GM19467 (cell line): ENCODE measurements at regions not wholly inside any gene's neighbourhood (a gene's known extent, or its start where the extent isn't known, plus 50 kb on each side); places are given as distances from the start of the nearest gene placed in this dataset.
"Not testable (repeated sequence)": the region's sequence is repeated elsewhere in the genome, so short reads cannot be mapped to it uniquely, and the experiment has no call there.

Source experiments
- ATAC-seq: cut with Tn5 transposase; IDR thresholded peaks from one replicate; pipeline ENCODE4 v1.9.1; 2021; ENCODE audit warnings: mild to moderate bottlenecking, moderate library complexity; ENCODE audit not compliant: unreplicated experiment

- ATAC-seq: no peak
Measured at GRCh38 chr12:105523164-105524057, 192.9 kb downstream of the C12orf75 start.

DNA sequence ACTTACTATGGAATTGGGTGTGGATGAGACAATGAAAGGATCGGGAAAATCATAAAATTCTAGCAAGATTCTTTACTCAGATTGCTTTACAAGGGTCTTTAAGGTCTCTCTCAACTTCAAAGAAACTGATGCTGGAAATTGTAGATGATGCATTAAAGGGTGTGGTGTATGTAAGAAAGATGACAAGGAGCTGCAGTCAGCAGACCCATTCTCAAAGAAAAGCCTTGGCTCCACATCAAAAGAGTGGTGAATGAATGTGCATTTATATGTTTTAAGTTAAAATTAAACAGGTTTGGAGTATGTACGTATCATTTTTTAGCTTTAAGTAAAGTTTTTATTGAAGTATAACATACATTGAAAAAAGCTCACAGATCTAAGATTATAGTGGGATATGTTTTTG lies 194.5 kb downstream of the C12orf75 start:
- ATAC-seq: no peak

DNA sequence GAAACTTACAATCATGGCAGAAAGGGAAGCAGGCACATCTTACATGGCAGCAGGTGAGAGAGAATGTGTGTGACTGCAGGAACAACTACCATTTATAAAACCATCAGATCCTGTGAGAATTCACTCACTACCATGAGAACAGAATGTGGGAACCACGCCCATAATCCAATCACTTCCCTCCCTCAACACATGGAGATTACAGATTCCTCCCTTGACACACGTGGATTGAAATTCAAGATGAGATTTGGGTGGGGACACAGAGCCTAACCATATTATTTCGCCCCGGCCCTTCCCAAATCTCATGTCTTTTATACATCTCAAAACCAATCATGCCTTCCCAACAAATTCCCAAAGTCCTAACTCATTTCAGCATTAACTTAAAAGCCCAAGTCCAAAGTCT lies 203.6 kb downstream of the C12orf75 start:
- ATAC-seq: no peak

GRCh38 chr12:105535033-105535432 lies 204.5 kb downstream of the C12orf75 start:
- ATAC-seq: not testable (repeated sequence)

GRCh38 chr12:105538880-105539279 lies 208.4 kb downstream of the C12orf75 start:
- no peak for ATAC-seq

GRCh38 chr12:105539735-105540134 lies 209.2 kb downstream of the C12orf75 start:
- ATAC-seq: no peak

DNA sequence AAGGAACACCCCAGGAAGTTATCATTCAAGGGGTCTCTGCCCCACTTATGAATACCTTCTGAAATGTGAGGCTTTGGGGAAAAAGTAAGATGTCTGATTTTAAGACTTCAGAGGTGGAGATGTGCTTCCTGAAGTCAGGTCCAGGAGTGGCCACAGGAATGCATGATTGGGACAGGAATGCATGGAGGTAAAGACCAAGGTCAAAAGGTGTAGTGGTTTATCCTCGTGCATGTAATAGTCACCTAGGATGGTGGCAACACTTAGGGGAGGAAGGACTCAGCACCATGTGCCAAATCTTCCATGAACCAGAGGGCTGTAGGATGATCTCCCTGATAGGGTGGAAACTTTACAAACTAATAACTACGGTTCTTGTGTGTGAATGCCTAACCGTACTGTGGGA lies 217.3 kb downstream of the C12orf75 start:
- no peak for ATAC-seq

DNA sequence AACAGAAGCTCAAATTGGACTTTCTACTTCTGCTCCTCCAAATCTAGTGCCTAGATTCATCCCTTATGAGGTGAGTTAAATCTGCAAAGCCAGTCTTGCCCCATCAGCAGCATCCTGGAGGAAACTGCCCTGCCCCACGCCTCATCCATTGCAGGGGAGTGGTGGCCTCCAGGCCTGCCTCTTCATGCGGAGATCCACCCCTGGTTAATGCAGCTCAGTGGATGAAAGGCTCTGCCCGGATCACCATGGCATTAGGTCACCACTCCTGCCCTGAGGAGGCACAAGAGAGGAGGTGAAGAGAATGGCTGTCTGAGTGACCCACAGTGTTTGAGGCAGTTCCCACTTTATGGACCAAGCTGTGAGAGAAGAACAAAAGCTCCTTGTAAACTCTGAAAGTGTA lies 218.1 kb downstream of the C12orf75 start:
- ATAC-seq: no peak

- ATAC-seq: no peak
Measured at GRCh38 chr12:105552056-105552455, 221.6 kb downstream of the C12orf75 start.

GRCh38 chr12:105554223-105554678 lies 223.8 kb downstream of the C12orf75 start:
- ATAC-seq: no peak

GRCh38 chr12:105554856-105555255 lies 224.4 kb downstream of the C12orf75 start:
- ATAC-seq: no peak

DNA sequence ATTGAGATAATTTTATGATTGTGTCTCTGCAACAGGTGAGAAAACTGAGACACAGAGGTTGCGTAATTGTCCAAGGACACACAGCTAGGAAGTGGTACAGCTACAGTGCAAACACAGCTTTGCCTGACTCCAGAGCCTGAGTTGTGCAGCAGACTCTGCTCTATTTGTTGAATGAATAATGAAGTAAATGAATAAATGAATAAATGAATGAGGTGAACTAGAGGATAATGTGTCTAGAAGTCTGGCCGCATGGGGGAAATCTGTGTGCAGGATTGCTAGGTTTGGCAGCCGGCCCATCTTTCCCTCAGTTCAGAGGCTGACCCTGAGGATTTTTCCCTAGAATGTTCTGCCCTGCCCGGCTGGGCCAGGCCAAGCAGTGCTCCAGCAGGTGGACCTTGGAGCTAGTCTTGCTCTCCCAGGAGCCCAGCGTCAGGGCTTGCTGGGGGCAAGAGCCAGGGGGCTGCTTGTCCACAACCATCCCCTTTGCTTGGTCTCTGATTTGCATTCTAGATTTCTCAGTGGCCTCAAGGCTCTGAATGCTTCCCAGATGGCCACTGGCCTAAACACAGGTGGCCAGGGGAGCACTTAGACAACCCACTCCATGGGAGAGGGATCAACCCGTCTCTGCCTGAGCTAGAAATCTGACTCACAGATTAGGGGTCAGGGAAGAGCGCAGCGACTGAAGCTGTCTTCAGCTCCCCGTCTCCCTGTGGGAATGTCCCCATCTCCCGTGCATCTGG lies 225.2 kb downstream of the C12orf75 start:
- ATAC-seq: no peak

DNA sequence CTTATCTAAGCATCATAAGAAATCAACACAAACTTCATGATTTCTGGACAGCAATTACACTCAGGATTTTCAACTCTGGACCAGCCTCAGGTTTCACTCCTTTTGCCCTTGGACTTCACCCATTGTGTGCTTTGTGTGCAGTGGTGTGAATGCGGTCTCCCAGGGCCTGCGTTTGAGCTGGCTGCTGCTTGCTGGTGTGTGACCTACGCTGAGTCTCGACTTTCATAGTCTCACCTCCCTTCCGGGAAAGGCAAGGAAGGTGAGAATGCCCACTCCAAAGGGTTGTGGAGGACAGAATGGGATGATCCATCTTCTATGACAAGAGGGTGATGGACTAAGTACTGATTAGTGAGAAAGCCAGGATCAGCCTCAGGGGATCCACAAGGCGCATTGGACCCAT lies 228.8 kb downstream of the C12orf75 start:
- no peak for ATAC-seq

DNA sequence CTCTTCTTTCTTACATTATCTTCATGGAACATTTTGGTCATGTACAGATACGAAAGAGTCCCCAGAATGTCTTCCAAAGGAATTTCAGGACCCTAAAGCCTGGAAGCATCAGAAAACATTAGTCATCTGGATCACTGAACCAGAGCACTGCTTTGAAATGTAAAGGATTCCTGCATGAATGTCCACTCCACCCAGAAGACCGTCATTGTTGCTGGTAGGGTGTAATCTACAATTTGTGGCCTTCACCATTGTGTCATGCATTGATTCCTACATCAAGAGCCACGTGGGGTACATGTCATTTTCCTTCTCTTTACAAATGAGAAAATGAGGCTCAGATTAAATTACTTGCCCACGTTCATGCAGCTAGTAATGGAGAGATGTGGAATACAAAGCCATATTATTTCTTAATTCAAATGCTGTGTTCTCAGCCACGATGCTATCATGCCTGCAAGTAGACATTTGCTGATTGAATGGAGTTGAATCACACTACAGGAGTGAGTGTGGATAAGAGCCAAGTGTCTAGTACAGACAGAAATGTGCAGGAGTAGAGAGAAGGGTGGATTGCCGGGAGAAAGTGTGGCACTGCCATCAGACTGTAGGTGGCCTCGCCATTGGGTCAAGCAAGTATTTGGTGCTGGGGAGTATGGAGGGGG lies 231.2 kb downstream of the C12orf75 start:
- no peak for ATAC-seq

DNA sequence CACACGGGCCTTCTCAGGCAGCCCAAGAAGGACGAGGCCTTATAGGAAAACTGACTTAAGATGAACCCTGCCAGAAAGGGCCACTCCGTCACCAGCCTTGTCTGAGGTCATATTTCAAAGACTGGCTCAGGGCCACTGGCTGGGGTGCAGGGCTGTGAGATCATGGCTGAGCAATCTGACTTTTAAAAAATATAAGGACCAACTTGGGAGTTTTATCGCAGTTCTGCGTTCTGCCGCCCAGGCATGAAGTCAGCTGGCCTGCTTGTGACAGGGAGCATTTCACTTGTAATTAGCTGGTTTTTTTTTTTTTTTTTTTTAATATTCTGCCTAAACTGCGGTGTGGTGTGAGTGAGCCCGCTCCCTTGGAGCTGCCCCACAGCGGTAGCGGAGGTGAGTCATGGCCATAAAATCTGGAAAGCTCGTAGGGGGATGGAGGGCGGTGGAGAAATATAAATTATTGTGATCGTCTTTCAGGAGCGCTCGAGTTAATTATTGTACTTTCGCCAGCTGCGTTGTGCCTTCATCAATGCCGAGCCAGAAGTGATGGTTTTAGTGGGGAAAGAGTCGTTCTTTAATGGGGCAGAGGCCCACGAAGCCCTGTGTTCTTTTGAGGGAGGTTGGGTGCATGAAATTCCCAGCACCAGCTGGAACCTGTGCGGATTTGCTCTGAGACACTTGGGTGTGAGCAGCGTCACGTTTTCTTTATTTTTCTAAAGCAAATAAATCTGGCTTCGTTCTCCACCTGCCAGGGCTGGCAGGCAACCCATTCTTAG lies 231.9 kb downstream of the C12orf75 start:
- no peak for ATAC-seq

- ATAC-seq: no peak
Measured at GRCh38 chr12:105567061-105567460, 236.6 kb downstream of the C12orf75 start.

DNA sequence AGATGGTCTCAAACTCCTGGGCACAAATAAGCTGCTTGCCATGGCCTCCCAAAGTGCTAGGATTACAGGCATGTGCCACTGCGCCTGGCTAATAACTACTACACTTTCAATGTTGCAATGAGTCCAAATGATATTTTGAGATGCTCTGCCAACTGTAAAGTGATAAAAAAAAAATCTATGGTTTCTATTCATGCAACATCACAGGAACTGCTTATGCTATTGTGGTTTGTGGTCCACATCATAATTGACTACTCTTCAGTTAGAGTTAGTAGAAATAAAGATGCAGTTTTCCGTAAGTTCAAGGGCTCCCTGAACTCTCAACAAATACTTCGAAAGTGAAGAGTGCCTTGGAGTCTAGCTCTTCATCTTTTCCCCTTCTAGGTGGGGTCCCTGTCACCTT lies 239.4 kb downstream of the C12orf75 start:
- no peak for ATAC-seq

DNA sequence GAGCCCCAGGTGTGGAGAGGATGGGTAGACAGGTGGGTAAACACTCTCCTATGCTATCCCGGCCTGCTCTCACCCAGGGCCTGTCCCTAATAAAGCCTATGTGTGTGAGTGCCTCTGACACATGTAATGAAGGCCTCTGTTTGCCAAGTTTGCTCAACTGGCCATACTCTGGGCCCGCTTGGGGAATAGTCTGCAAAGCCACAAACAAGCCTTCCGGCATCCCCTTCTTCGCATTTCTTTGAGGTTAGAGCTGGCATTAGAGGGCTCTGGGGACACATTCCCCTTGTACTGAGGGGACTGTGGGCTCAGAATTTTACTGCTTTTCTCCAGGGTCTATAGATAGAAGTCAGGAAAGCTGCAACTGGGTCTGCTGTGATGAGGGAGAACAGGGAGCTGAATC lies 240.5 kb downstream of the C12orf75 start:
- ATAC-seq: no peak

GRCh38 chr12:105573574-105573973 lies 243.1 kb downstream of the C12orf75 start:
- ATAC-seq: no peak

DNA sequence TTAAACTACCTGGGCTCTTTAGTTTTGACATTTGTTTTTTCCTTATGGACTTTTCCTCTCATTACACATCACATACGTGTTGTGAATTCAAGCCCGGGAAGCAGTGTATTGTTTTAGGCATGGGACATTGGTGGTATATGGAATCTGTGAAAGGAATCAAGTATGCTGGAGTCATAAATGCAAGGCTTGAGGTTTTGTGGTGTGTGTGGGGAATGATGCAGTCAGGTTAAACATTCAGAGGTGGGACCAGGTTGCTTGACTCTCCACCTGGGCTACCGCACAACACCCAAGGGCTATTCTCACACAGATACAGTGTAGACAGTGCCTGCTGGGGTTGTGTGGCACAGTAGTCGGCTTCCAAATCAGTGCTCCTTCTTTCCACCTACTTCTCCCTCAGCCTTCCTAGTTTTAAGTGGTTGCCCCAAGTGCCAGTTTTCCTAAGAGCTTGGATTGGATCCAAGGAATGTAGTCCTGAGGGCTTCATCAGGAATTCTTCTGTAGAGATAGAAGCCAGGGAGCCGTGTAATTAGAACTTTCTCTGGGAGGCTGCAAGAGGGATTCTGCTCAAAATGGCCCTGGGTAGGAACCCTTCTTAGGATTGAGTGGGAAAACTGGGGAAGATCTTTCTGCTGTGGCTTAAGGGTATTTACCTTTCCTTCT lies 243.7 kb downstream of the C12orf75 start:
- ATAC-seq: no peak
